Activated T-cell treated with anti-CD3 and anti-CD28 coated beads for 24 hours (primary cell): ENCODE measurements at regions not wholly inside any gene's neighbourhood (a gene's known extent, or its start where the extent isn't known, plus 50 kb on each side); places are given as distances from the start of the nearest gene placed in this dataset.
A peak's percentile ranks its signal among the peaks of the same experiment; 100 is the strongest.

Experiments
- DNase-seq: peaks from one replicate; pipeline ENCODE4 v3.0.0-alpha.2; 2020; ENCODE audit warnings: low read depth

DNA sequence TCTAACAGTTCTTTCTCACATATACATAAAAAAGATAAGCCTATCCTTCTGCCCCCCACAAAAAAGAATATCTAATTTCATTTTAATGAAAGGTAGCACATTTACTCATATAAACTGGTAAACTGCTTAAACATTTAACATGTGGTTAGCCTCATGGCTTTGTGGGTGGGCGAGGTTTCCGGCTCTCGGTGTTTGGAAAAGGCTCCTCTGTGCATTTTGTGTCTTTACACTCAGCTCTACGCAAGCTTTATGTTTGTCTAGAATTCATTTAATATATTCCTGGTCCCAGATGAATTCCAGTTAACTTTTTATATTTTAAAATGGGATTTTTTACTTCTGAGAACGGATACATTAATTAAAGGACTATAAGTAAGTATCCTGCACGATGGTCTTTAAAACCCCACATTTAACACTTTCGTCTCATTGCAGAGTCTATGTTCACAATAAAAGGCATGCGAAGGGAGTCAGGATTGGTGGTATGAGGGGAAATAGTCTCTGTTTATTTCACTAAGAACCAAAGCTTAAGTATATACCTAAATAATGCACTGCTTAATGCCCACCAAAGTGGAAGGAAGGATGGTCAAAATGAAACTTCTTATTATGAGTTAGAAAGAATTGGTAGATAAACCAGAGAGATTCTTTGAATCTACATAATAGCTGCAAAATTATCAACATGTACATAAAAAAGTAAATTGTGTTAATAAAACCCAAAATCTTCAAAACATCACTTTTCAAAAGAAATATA is 197.2 kb downstream of the CRPPA start:
- DNase-seq = peak; percentile 11

DNA sequence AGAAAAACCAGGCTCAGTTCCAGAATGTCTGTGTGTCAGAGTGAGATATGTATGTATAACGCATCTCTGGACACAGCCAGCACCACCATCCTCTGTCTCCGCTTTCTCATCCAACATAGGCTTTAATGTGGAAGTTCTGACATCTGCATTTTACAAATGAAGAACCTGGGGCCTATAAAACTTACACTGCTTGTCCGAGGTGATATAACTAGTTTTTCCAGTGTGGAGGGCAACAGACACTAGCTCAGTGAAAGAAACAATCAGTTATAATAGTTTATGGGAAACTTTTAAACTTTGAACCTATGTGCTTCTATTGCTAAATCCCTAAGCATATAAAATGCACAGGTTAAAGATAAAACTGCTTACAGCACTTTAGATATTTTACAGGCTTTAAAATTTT is 208.7 kb downstream of the CRPPA start:
- DNase-seq = no peak

DNA sequence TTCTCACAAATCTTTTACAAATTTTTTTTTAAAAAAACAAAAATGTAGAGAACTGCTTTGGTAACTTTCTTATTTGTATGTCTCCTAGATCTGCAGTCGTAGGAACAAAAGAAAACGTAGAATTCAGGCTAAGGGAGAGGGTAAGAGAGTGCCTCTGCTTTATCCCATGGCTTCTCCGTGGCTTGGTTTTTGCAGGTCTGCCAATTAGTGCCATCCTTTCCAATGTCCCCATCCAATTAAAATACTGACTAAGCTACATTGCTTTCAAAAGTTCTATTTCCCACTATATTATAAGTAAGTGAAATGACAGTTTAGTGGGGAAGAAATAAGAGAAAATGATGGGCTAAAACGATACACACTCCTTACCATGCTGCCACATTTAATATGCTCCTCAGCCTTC is 209.3 kb downstream of the CRPPA start:
- DNase-seq = no peak

DNA sequence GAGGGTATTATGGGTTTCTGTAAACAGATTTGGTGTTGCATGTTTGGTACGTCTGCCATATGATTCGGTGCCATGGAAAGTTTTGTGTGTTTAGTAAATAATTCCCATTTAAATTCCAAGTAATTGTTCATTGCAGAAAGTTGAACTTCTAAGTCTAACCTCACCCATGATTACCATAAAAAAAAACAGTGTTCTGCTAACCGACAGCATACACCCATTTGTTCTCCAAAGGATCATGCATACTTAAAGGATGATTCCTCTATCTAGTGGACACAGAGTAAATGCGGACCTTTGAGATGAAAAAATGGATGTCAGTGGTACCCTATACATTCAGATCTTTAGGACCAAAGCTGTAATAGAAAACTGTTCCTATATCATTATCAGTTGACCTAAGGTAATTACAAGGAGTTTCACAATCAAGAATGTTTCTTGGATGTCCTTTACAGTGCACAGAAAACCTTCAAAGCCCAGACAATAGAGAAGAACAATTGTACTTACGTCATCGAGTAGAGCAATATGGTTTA is 209.9 kb downstream of the CRPPA start:
- DNase-seq = no peak

DNA sequence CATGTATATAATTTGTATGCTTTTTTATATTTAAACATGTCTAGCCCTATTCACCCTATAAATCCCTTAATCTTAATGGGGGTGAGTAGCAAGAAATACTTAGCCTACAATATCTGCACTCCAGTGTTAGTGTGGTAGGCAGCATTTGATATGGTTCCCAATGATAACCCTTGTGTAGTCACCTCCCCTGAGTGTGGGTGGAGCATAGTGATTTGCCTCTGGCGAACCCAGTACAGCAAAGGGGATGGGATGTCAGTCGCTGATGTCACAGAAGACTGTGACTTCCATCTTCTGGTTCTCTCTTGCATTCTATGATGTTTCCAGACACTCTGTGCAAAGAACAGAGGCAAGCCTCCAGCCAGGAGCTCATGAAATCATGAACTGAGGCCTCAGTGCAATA is 211.2 kb downstream of the CRPPA start:
- no peak for DNase-seq

DNA sequence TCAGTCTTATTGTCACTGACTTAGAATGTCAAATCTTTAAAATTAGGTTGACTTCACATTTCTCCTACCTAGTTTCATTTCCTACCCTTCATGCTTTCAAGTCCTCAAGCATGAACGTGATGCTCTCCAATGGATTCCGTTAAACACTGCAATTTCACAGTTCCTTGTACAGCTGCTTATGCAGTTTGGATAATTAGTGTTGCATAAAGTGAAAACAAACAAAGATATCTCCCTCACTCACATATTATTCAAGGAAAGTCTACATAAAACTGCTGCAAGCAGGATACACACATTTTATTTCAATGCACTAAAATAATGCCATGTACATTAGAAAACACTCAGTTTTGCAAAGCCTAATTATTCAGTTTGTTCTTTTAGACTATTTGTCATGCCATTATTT is 214.0 kb downstream of the CRPPA start:
- DNase-seq = no peak

DNA sequence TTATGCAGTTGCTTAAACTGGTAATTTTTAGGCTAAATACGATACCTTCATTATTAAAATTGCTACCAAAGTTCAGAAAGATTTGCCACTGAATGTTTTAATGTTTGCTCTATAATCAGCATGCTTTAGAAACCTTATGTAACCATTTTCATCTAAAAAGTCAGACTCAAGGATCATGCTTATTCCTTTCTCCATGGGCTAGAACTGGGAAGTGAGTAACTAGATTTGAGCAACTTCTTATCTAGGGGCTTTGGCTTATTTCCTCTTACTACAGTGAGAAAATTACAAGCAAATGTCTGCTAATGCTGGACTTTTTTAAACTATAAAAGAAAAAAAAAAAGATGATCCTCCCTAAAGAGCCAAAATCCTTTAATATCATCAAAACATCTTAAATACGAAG is 215.9 kb downstream of the CRPPA start:
- DNase-seq = no peak

DNA sequence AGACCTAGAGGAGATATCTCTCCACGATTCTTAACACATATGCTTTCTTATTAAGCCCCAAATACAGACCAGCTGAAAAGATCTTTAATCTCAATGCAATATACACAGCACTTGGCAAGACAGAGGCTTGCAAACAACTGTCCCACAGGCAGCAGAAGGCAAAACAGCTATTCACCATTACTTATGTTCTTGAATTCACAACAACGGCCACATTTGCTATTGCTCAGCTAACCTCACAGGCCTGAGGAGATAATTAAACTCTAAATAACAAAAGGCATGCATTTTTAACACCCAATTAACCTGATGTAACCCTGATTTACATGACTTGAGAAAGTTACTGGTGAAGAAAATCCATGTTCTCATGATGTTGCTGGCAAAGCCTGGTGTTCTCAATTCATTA is 216.4 kb downstream of the CRPPA start:
- no peak for DNase-seq

DNA sequence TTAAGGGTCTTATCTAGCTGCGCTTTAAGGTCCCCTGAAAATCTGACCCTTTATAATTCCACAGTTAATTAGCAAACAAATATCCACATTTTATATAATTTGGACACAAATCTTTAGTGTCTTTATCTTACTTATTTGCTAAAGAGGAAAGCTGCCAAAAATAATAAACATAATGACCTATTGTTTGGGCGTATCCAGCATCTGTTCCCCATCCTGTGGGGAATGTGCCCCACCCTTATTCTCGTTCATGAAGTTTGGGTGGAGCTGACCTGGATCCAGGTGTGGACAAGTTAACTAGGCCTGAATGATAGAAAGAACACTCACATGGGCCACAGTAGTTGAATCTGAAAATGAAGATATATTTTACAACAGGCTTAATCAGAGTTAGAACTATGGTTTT is 218.3 kb downstream of the CRPPA start:
- no peak for DNase-seq

DNA sequence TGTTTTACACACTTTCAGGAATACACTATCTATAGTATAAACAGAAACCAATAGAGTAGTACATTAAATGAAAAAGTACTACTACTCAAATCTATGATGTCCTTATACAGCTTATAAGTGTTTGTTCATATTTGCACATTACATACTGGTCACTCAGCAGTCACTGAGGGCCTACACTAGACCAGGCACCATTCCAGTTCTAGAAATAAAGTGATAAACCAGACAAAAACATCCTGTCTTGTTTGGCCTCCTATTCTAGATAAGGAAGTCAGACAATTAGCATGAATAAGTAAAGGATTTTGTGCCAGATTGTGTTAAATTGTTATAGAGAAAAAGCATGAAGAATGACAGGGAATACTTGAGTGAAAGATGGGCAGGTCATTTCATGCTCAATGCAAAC is 219.0 kb downstream of the CRPPA start:
- DNase-seq = no peak

DNA sequence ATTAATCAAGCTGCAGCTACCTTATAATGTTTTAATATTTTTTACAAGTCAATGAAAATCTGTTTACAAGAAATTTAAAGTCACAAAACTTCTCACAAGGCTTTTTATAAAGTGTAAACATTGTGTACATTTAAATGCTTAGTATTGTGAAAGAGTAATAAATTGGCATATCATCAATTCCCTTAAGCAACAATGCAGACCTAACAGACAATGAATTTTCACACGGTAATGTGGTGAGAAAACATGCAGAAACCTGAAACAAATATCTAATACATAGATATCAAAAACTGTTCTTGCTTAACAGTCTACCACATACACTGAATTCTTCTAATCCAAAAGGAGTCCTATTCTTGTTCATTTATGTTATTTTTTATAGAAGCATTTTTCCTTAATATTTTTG is 220.7 kb downstream of the CRPPA start:
- DNase-seq = no peak

DNA sequence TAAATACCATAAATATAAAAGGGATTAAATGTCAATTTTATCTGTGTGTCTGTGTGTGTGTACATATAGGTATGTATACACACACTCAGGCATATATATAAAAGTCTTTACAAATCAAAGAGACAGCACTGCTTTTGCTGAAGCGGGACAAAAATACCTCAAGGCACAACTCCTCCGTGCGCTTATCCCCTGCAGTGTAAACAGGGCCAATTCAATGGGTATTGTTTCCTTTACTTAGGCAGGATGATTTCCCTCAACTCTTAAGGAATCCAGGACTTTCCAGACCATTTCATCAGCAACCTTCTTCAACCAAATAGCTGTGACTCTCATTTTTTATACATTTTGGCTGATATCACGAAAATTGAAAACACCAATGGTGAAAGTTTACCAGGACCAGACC is 227.7 kb downstream of the CRPPA start:
- DNase-seq = no peak

DNA sequence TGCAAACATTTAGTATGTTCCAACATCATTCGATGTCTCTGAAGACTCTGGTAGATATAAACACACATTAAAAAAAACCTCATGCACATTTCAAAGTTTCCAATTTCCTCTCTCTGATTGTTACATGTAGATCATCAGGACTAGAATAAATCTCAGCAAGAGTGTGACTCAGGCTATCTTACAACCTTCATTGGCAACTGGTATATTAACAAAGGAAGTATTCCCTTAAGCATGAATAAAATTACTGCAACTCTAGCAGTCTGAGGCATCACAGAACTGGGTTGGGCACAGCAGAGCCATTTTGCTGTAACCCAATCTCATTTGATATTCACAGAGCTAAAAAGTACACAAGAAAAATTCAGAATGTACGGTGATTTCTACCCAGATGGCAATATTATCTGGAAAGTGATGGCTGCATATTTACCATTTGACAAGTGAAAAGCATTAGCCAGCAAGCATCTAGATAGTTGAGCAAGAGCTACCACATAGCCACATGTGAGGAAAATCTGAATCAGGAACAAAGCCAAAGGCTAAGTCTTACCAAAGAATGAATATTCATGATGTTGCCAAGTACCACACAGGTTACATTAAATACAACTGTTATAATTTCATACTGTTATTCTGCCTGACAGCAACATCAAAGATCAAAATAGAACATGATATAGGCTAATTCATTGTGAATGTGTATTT is 232.2 kb downstream of the CRPPA start:
- DNase-seq = no peak

DNA sequence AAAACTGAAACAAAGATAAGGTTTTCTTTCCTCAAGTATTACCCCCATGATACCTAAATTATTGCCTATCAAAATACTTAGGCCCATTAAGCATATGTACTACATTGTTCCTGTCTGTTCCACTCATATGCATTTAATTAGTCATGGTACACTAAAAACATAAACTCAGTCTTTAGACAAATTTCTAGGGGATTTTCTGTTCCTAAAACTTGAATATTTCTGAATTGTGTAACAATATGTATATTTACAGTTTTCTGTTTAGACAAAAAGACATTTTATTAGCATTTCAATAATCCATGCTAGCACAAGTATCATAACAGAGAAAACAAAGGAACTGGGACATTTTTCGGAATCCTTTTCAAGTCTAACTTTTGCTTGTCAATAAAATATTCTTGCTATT is 234.2 kb downstream of the CRPPA start:
- DNase-seq = no peak

DNA sequence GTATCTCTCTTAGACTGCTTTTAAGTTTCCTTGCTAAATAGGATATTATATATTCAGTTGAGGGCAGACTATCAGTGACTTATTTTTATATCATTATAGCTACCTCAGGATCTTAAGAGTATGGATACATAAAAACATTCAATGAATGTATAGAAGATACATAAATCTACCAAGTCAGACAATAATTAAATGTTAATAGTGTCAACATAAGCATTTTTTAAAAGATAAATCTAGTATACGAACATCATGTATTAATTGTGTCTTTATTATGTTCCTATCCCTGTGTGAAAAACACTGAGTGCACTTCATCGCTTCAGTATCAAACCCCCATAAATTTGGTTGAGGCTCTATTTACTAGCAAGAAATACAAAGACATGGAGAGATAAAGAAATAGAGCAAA is 242.8 kb downstream of the CRPPA start:
- DNase-seq = no peak

DNA sequence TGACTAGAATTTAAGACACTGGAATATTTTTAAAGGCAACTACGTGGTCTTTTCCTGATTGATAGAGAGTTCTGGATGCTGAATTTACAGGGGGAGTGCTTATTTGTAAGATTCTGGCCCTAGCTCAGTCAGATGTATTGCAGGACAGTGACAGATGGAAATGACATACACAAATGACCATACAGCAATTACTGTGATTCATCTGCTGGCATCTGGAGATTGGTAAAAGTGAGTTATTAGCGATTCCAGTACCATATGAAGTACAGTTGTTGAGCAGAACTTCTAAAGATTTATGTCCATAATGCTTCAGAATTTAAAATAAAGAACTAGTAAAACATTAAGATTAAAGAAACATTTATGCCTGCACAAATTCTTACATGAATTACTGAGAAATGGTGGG is 243.2 kb downstream of the CRPPA start:
- no peak for DNase-seq

DNA sequence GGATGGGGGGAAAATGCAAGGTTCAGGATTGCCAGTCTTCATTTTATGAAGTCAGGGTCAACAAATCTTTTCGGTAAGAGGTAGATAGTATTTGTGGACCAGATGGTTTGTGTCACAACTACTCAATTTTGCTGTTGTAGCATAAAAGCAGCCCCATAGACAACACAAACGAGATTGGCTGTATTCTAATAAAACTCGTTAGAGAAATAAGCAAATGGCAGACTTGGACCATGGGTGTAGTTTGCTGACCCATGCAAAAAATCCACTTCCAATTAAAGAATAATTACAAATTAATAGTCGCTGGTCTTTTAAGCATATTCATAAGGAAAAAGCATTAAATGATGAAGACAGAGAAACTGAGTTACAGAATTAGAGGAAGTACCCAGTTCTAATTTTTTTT is 247.1 kb downstream of the CRPPA start:
- DNase-seq = no peak

DNA sequence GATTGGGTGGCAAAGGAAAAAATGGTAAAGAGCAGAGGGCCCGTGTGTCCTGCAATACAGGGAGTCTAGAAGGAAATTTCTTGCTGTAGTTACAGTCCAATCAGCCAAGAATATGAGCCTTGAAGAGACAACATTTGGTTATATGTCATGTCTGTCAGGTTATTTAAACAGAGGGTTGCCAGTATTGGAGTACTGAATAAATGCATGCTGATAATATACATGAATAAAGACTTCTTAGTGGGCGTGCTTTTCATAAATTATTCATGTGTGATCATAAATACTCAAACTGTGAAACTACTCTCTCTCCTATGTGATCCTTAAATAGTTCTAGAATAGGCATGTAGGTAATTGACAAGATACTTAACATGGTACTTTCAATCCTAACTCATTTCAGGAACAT is 249.0 kb downstream of the CRPPA start:
- DNase-seq = no peak

DNA sequence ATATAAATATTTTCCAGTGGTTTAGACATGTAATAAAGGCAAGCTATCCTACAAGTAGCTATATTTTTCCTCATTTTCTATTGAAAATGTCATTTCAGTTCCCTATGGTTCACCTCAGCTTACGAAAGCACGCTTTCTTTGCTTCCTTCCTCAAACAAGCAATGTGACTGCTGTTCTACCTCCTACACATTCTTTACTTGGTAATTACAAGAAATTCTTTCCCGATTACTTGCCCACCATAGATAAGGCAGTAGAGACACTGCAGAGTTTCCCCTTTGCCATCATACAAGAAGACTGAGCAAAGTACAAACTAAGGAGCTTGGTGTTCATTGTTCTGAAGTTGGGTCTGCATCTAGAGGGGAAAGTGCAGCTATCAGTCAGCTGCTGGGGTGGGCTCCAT is 249.4 kb downstream of the CRPPA start:
- DNase-seq = no peak

DNA sequence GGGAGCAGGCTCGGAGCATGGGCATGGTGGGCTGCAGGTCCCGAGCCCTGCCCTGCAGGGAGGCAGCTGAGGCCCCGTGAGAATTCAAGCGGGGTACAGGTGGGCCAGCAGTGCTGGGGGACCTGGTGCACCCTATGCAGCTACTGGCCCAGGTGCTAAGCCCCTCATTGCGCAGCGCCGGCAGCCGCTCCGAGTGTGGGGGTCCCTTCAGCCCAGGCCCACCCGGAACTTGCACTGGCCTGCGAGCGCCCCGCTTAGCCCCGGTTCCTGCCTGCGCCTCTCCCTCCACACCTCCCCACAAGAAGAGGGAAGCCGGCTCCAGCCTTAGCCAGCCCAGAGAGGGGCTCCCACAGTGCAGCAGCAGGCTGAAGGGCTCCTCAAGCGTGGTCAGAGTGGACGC is 250.7 kb downstream of the CRPPA start:
- DNase-seq = no peak

DNA sequence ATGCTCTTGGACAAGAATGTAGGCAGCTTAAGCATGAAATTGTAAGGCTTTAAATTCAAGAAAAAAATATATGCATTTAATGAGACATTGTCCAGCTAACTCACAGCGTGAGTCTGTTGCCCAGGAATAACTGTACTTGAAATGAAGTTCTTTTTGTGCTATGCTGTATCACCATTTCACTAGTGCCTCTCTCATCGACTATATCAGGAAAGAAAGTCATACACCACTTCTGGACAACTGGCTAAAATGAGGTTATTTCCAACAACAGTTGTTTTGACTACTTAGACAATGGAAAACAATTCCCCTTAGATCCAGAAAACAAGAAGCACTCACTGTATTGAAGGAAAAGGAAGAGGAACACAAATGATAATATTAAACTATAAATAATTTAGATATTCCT is 251.8 kb downstream of the CRPPA start:
- DNase-seq = no peak

DNA sequence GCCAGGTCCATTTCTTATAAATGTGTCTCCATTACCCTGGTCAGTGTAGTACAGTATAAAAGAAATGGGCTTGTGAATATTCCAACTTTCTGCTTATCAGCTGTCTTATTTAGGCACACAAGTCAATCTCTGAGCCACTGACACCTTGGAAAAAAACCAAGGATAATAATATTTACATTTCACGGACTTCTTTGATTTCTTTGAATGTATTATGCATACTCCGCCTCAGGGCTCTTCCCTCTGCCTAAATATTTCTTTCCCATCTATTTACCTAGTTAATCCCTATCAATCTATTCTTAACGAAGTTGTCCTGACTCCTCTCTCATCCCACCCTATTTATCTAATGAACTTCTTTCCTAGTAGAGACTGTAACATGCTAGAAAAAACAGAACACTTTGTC is 253.8 kb downstream of the CRPPA start:
- no peak for DNase-seq

DNA sequence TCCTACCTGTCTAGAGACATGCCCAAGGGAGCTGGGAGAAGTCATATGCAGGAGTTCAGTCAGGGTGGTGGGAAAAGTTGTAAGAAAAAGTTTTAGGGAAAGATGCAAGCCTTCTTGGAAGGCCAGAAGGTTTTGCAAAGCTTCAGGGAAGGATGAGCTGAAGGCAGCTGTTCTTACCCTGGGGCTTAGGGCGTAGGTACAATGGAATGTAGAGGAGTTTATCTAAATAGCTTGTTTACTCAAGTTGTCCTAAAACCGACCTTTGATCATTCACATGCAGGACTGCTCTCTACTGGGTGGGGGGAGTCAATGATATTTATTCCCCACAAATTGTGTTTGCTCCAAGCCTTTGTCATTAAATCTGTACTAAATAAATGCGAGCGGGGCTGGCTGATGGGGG is 277.0 kb downstream of the CRPPA start:
- DNase-seq = no peak

DNA sequence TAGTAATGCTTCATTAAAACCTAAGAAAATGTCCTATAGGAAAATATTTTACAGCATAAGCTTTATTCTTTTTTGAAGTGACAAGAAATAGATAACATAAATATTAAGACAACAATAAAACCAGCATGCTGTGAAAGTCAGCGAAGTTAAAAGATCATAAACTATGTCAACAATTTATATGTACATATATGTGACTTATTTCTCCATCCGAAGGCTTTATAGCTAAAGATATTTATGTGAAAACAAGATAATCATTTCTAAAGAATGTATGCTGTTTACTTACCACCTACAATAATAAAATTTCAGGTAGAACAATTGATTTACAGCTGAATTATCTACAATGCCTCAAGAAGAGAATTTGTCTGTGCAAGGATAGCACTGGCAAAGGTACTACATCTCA is 283.4 kb downstream of the CRPPA start:
- DNase-seq = no peak
